ENCODE measurements at regions not wholly inside any gene's neighbourhood (a gene's known extent, or its start where the extent isn't known, plus 50 kb on each side); places are given as distances from the start of the nearest gene placed in this dataset.

GRCh38 chr12:14200598-14200997 lies 164.9 kb upstream of the ATF7IP start:
- TF ChIP-seq, protein P1, sequence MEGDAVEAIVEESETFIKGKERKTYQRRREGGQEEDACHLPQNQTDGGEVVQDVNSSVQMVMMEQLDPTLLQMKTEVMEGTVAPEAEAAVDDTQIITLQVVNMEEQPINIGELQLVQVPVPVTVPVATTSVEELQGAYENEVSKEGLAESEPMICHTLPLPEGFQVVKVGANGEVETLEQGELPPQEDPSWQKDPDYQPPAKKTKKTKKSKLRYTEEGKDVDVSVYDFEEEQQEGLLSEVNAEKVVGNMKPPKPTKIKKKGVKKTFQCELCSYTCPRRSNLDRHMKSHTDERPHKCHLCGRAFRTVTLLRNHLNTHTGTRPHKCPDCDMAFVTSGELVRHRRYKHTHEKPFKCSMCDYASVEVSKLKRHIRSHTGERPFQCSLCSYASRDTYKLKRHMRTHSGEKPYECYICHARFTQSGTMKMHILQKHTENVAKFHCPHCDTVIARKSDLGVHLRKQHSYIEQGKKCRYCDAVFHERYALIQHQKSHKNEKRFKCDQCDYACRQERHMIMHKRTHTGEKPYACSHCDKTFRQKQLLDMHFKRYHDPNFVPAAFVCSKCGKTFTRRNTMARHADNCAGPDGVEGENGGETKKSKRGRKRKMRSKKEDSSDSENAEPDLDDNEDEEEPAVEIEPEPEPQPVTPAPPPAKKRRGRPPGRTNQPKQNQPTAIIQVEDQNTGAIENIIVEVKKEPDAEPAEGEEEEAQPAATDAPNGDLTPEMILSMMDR (IDR thresholded peaks at IDR 0.05; ENCODE audit: low read depth, low read length): no peak
- no peak for TF ChIP-seq POLR2A (IDR thresholded peaks at IDR 0.05; ENCODE audit: extremely low read depth, insufficient read length)
- TF ChIP-seq MYC (IDR thresholded peaks at IDR 0.05; ENCODE audit: low read depth, low read length): no peak
- TF ChIP-seq, protein P2, sequence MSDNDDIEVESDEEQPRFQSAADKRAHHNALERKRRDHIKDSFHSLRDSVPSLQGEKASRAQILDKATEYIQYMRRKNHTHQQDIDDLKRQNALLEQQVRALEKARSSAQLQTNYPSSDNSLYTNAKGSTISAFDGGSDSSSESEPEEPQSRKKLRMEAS (IDR thresholded peaks at IDR 0.05; ENCODE audit: low read depth, low read length): no peak
- DNase-seq (ENCODE audit: low read depth): no peak
- no peak overlapping the region for H3K4me3 ChIP-seq (ENCODE audit: low read depth, low read length)

- H3K4me3 ChIP-seq (ENCODE audit: low read depth, low read length): no peak overlapping the region
- TF ChIP-seq POLR2A (IDR thresholded peaks at IDR 0.05; ENCODE audit: extremely low read depth, insufficient read length) (no peak), MYC (IDR thresholded peaks at IDR 0.05; ENCODE audit: low read depth, low read length) (no peak)
- TF ChIP-seq, protein P2 (IDR thresholded peaks at IDR 0.05; ENCODE audit: low read depth, low read length): no peak
- TF ChIP-seq, protein P1 (IDR thresholded peaks at IDR 0.05; ENCODE audit: low read depth, low read length): no peak
- no peak for DNase-seq (ENCODE audit: low read depth)
These were observed 164.2 kb upstream of the ATF7IP start for GRCh38 chr12:14201291-14201690.

DNA sequence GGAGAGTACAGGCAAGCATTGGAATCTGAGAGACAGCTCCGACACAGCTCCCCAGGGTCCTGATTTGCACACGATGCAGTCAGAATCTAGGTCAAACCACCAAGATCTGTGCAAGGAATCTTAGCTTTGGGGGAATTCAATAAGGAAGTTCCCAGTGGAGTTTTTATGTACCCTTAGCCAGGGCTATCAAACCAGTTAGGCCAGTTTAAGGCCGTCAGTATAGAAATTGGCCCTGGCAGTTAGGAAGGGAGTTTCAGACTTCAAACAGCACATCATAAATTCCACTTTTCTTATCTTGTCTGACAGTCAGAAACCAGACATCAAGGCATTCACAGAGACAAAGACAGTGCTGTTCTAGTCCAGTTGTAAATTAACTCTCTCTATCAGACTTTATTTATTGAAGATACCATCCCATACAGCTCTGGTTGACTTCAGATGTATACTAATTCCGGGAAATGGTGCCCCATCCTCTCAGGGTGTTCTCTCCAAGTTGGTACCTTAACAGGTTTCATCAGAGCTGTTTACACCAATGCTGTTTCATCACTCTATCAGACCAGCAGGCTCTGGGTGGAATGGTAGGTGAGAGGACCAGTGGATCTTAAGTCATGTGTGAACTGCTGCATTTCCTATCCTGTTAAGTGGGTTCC lies 157.5 kb upstream of the ATF7IP start:
- TF ChIP-seq, protein P1 (IDR thresholded peaks at IDR 0.05; ENCODE audit: low read depth, low read length): no peak
- no peak for TF ChIP-seq MYC (IDR thresholded peaks at IDR 0.05; ENCODE audit: low read depth, low read length)
- TF ChIP-seq POLR2A (IDR thresholded peaks at IDR 0.05; ENCODE audit: extremely low read depth, insufficient read length): no peak
- TF ChIP-seq, protein P2 (IDR thresholded peaks at IDR 0.05; ENCODE audit: low read depth, low read length): no peak
- DNase-seq (ENCODE audit: low read depth): no peak
- H3K4me3 ChIP-seq (ENCODE audit: low read depth, low read length): no peak overlapping the region

DNA sequence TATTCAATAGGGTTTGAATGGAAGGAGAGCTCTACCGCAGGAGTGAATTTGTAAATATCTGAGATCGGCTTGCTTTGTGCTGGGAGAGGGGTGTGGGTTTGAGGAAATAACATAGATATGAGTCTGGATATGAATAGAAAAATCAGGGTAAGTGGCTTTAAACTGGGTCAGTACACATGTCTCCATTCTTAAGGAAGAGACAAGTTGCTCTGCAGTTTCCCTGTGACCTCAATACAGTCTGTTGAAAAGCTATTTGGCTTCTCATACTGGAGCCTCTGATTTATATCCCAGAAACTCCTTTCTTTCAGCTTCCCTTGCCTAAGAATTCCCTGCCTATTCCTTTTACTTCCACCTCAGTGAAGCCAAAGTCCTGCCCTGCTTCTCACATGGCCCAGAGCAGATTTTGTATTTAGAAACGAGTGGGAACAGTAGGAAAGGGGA lies 153.5 kb upstream of the ATF7IP start:
- TF ChIP-seq, protein P2 (IDR thresholded peaks at IDR 0.05; ENCODE audit: low read depth, low read length): no peak
- no peak for TF ChIP-seq MYC (IDR thresholded peaks at IDR 0.05; ENCODE audit: low read depth, low read length)
- TF ChIP-seq POLR2A (IDR thresholded peaks at IDR 0.05; ENCODE audit: extremely low read depth, insufficient read length): no peak
- TF ChIP-seq, protein P1 (IDR thresholded peaks at IDR 0.05; ENCODE audit: low read depth, low read length): no peak
- DNase-seq (ENCODE audit: low read depth): no peak
- no peak overlapping the region for H3K4me3 ChIP-seq (ENCODE audit: low read depth, low read length)

GRCh38 chr12:14213542-14213941 lies 151.9 kb upstream of the ATF7IP start:
- TF ChIP-seq MYC (IDR thresholded peaks at IDR 0.05; ENCODE audit: low read depth, low read length) (no peak), POLR2A (IDR thresholded peaks at IDR 0.05; ENCODE audit: extremely low read depth, insufficient read length) (no peak)
- TF ChIP-seq, protein P1 (IDR thresholded peaks at IDR 0.05; ENCODE audit: low read depth, low read length): no peak
- TF ChIP-seq, protein P2 (IDR thresholded peaks at IDR 0.05; ENCODE audit: low read depth, low read length): no peak
- H3K4me3 ChIP-seq (ENCODE audit: low read depth, low read length): no peak overlapping the region
- no peak for DNase-seq (ENCODE audit: low read depth)
